ENCODE measurements at regions not wholly inside any gene's neighbourhood (a gene's known extent, or its start where the extent isn't known, plus 50 kb on each side); places are given as distances from the start of the nearest gene placed in this dataset.

GRCh38 chr12:77613411-77613810, 217.3 kb upstream of the NAV3 start:
- TF ChIP-seq CTCF (IDR thresholded peaks at IDR 0.05) (no peak), POLR2A (IDR thresholded peaks at IDR 0.05) (no peak)
